ENCODE measurements at regions not wholly inside any gene's neighbourhood (a gene's known extent, or its start where the extent isn't known, plus 50 kb on each side); places are given as distances from the start of the nearest gene placed in this dataset.
"Not testable (repeated sequence)": the region's sequence is repeated elsewhere in the genome, so short reads cannot be mapped to it uniquely, and the experiment has no call there.

- H3K9me3 Mint-ChIP-seq = no peaks in the 10 kb centered on the region
- no peak overlapping the region for H3K4me3 Mint-ChIP-seq
- H3K4me1 Mint-ChIP-seq (ENCODE audit: low read depth) = no peaks in the 10 kb centered on the region
- DNase-seq (ENCODE audit: low spot score) = no peak
- no peak overlapping the region for H3K27ac Mint-ChIP-seq
- H3K36me3 Mint-ChIP-seq (ENCODE audit: low read depth) = no peaks in the 10 kb centered on the region
- no peaks in the 10 kb centered on the region for H3K27me3 Mint-ChIP-seq (ENCODE audit: low read depth)
Measured at GRCh38 chr16:26386096-26386495, 680.6 kb upstream of the C16orf82 start.

GRCh38 chr16:26391833-26392232 lies 674.9 kb upstream of the C16orf82 start:
- H3K4me3 Mint-ChIP-seq = no peak overlapping the region

GRCh38 chr16:26394409-26394808 lies 672.3 kb upstream of the C16orf82 start:
- no peaks in the 10 kb centered on the region for H3K9me3 Mint-ChIP-seq
- no peaks in the 10 kb centered on the region for H3K27me3 Mint-ChIP-seq (ENCODE audit: low read depth)
- H3K4me1 Mint-ChIP-seq (ENCODE audit: low read depth) = no peaks in the 10 kb centered on the region
- H3K36me3 Mint-ChIP-seq (ENCODE audit: low read depth) = no peaks in the 10 kb centered on the region
- no peak for DNase-seq (ENCODE audit: low spot score)
- H3K4me3 Mint-ChIP-seq = no peak overlapping the region
- no peak overlapping the region for H3K27ac Mint-ChIP-seq

More at GRCh38 chr16:26391833-26392232, 674.9 kb upstream of the C16orf82 start:
- Mint-ChIP-seq H3K27me3 (ENCODE audit: low read depth) (no peaks in the 10 kb centered on the region), H3K36me3 (ENCODE audit: low read depth) (no peaks in the 10 kb centered on the region), H3K27ac (no peak overlapping the region), H3K4me1 (ENCODE audit: low read depth) (no peaks in the 10 kb centered on the region), H3K9me3 (no peaks in the 10 kb centered on the region)
- no peak for DNase-seq (ENCODE audit: low spot score)

- Mint-ChIP-seq H3K9me3 (no peaks in the 10 kb centered on the region), H3K27me3 (ENCODE audit: low read depth) (no peaks in the 10 kb centered on the region), H3K36me3 (ENCODE audit: low read depth) (no peaks in the 10 kb centered on the region), H3K4me1 (ENCODE audit: low read depth) (no peaks in the 10 kb centered on the region), H3K27ac (no peak overlapping the region), H3K4me3 (no peak overlapping the region)
- no peak for DNase-seq (ENCODE audit: low spot score)
Measured at GRCh38 chr16:26395700-26396099, 671.0 kb upstream of the C16orf82 start.

- no peak overlapping the region for H3K27ac Mint-ChIP-seq
- no peaks in the 10 kb centered on the region for H3K36me3 Mint-ChIP-seq (ENCODE audit: low read depth)
- no peak overlapping the region for H3K4me3 Mint-ChIP-seq
- no peaks in the 10 kb centered on the region for H3K27me3 Mint-ChIP-seq (ENCODE audit: low read depth)
- DNase-seq (ENCODE audit: low spot score) = no peak
- no peaks in the 10 kb centered on the region for H3K4me1 Mint-ChIP-seq (ENCODE audit: low read depth)
- H3K9me3 Mint-ChIP-seq = no peaks in the 10 kb centered on the region
Measured at GRCh38 chr16:26396511-26397235, 670.1 kb upstream of the C16orf82 start.

GRCh38 chr16:26413780-26414179 lies 652.9 kb upstream of the C16orf82 start:
- no peaks in the 10 kb centered on the region for H3K36me3 Mint-ChIP-seq (ENCODE audit: low read depth)
- H3K9me3 Mint-ChIP-seq = no peaks in the 10 kb centered on the region
- H3K4me3 Mint-ChIP-seq = no peak overlapping the region
- H3K27ac Mint-ChIP-seq = no peak overlapping the region
- no peak for DNase-seq (ENCODE audit: low spot score)
- no peaks in the 10 kb centered on the region for H3K27me3 Mint-ChIP-seq (ENCODE audit: low read depth)
- H3K4me1 Mint-ChIP-seq (ENCODE audit: low read depth) = no peaks in the 10 kb centered on the region

- not testable (repeated sequence) for H3K9me3 Mint-ChIP-seq; H3K4me3 Mint-ChIP-seq; H3K36me3 Mint-ChIP-seq (ENCODE audit: low read depth); H3K4me1 Mint-ChIP-seq (ENCODE audit: low read depth); DNase-seq (ENCODE audit: low spot score); H3K27me3 Mint-ChIP-seq (ENCODE audit: low read depth); H3K27ac Mint-ChIP-seq
Measured at GRCh38 chr16:26419458-26419857, 647.3 kb upstream of the C16orf82 start.

- Mint-ChIP-seq H3K9me3 (no peaks in the 10 kb centered on the region), H3K36me3 (ENCODE audit: low read depth) (no peaks in the 10 kb centered on the region), H3K27ac (no peak overlapping the region), H3K27me3 (ENCODE audit: low read depth) (no peaks in the 10 kb centered on the region), H3K4me1 (ENCODE audit: low read depth) (no peaks in the 10 kb centered on the region), H3K4me3 (no peak overlapping the region)
- DNase-seq (ENCODE audit: low spot score) = no peak
Measured at GRCh38 chr16:26430618-26431017, 636.1 kb upstream of the C16orf82 start.

GRCh38 chr16:26433807-26434206 lies 632.9 kb upstream of the C16orf82 start:
- H3K4me3 Mint-ChIP-seq = no peak overlapping the region
- H3K27me3 Mint-ChIP-seq (ENCODE audit: low read depth) = no peaks in the 10 kb centered on the region

GRCh38 chr16:26441178-26441577 lies 625.5 kb upstream of the C16orf82 start:
- DNase-seq (ENCODE audit: low spot score) = no peak
- no peak overlapping the region for H3K27ac Mint-ChIP-seq
- H3K4me3 Mint-ChIP-seq = no peak overlapping the region
- H3K36me3 Mint-ChIP-seq (ENCODE audit: low read depth) = no peaks in the 10 kb centered on the region
- no peaks in the 10 kb centered on the region for H3K27me3 Mint-ChIP-seq (ENCODE audit: low read depth)
- no peaks in the 10 kb centered on the region for H3K4me1 Mint-ChIP-seq (ENCODE audit: low read depth)
- H3K9me3 Mint-ChIP-seq = no peaks in the 10 kb centered on the region

More at GRCh38 chr16:26433807-26434206, 632.9 kb upstream of the C16orf82 start:
- no peaks in the 10 kb centered on the region for H3K36me3 Mint-ChIP-seq (ENCODE audit: low read depth)
- DNase-seq (ENCODE audit: low spot score) = no peak
- H3K4me1 Mint-ChIP-seq (ENCODE audit: low read depth) = no peaks in the 10 kb centered on the region
- H3K9me3 Mint-ChIP-seq = no peaks in the 10 kb centered on the region
- no peak overlapping the region for H3K27ac Mint-ChIP-seq

- H3K27me3 Mint-ChIP-seq (ENCODE audit: low read depth) = no peaks in the 10 kb centered on the region
- no peaks in the 10 kb centered on the region for H3K36me3 Mint-ChIP-seq (ENCODE audit: low read depth)
- H3K4me1 Mint-ChIP-seq (ENCODE audit: low read depth) = no peaks in the 10 kb centered on the region
- no peak for DNase-seq (ENCODE audit: low spot score)
- no peaks in the 10 kb centered on the region for H3K9me3 Mint-ChIP-seq
- H3K27ac Mint-ChIP-seq = no peak overlapping the region
- H3K4me3 Mint-ChIP-seq = no peak overlapping the region
Measured at GRCh38 chr16:26442321-26442720, 624.4 kb upstream of the C16orf82 start.

- no peak for DNase-seq (ENCODE audit: low spot score)
- Mint-ChIP-seq H3K27ac (no peak overlapping the region), H3K9me3 (no peaks in the 10 kb centered on the region), H3K36me3 (ENCODE audit: low read depth) (no peaks in the 10 kb centered on the region), H3K27me3 (ENCODE audit: low read depth) (no peaks in the 10 kb centered on the region), H3K4me1 (ENCODE audit: low read depth) (no peaks in the 10 kb centered on the region), H3K4me3 (no peak overlapping the region)
Measured at GRCh38 chr16:26447570-26447969, 619.2 kb upstream of the C16orf82 start.

- DNase-seq (ENCODE audit: low spot score) = no peak
- no peak overlapping the region for H3K27ac Mint-ChIP-seq
- no peaks in the 10 kb centered on the region for H3K36me3 Mint-ChIP-seq (ENCODE audit: low read depth)
- H3K27me3 Mint-ChIP-seq (ENCODE audit: low read depth) = no peaks in the 10 kb centered on the region
- H3K4me3 Mint-ChIP-seq = no peak overlapping the region
- H3K4me1 Mint-ChIP-seq (ENCODE audit: low read depth) = no peaks in the 10 kb centered on the region
- H3K9me3 Mint-ChIP-seq = no peaks in the 10 kb centered on the region
Measured at GRCh38 chr16:26453215-26453614, 613.5 kb upstream of the C16orf82 start.

- Mint-ChIP-seq H3K4me1 (ENCODE audit: low read depth) (no peaks in the 10 kb centered on the region), H3K27me3 (ENCODE audit: low read depth) (no peaks in the 10 kb centered on the region), H3K4me3 (no peak overlapping the region), H3K36me3 (ENCODE audit: low read depth) (no peaks in the 10 kb centered on the region), H3K27ac (no peak overlapping the region), H3K9me3 (no peaks in the 10 kb centered on the region)
- peak; percentile 4 for DNase-seq (ENCODE audit: low spot score)
Measured at GRCh38 chr16:26454102-26454501, 612.6 kb upstream of the C16orf82 start.

GRCh38 chr16:26456074-26456473 lies 610.7 kb upstream of the C16orf82 start:
- Mint-ChIP-seq H3K27ac (no peak overlapping the region), H3K4me1 (ENCODE audit: low read depth) (no peaks in the 10 kb centered on the region), H3K36me3 (ENCODE audit: low read depth) (no peaks in the 10 kb centered on the region), H3K4me3 (no peak overlapping the region), H3K27me3 (ENCODE audit: low read depth) (no peaks in the 10 kb centered on the region), H3K9me3 (no peaks in the 10 kb centered on the region)
- no peak for DNase-seq (ENCODE audit: low spot score)

All from T-helper 2 cell treated with Interferon-gamma antibody and Interleukin-4, amounts not matched to agents 5 μg/mL and 100 μg/mL, for 36 hours (primary cell).